Ovary (tissue), 7 donors: ENCODE measurements at regions not wholly inside any gene's neighbourhood (a gene's known extent, or its start where the extent isn't known, plus 50 kb on each side); places are given as distances from the start of the nearest gene placed in this dataset.

Source experiments
- DNase-seq, 5 donors: peaks; one replicate each; pipeline ENCODE4 v3.0.0-alpha.2; 2019 to 2020
- H3K27ac ChIP-seq, 2 donors: fragments of 200-600 bp; one replicate each; pipeline versions ENCODE4 v1.5.1 to v1.8.0; 2019 to 2022
- H3K27me3 ChIP-seq: fragments of 200-600 bp; one replicate; pipeline ENCODE4 v1.8.0; 2022
- H3K36me3 ChIP-seq: fragments of 200-600 bp; sonication (generic); one replicate; pipeline ENCODE4 v1.5.1; 2019
- H3K4me1 ChIP-seq: one replicate; pipeline ENCODE4 v1.8.1; 2013; ENCODE audit warnings: mild to moderate bottlenecking, moderate library complexity; ENCODE audit not compliant: insufficient read depth
- H3K4me3 ChIP-seq: fragments of 200-600 bp; sonication (generic); one replicate; pipeline ENCODE4 v1.5.1; 2017
- H3K9me3 ChIP-seq, 2 donors: fragments of 200-600 bp in 1 of 2; sonication (generic) in 1 of 2; one replicate each; pipeline versions ENCODE4 v1.5.1 to v1.8.1; 2013 to 2019; ENCODE audit warnings: mild to moderate bottlenecking in 1 of 2, moderate library complexity in 1 of 2
- CTCF ChIP-seq, 3 donors: fragments of 450-650 bp in 2 of 3; fragments of 200-600 bp in 1 of 3; IDR thresholded peaks; one replicate each; pipeline versions ENCODE4 v1.5.1 to v1.8.0; 2016 to 2022; ENCODE audit warnings: antibody characterized with exemption in 3 of 3, mild to moderate bottlenecking in 1 of 3
- EP300 ChIP-seq: sonication (generic); formaldehyde crosslinking; IDR thresholded peaks from one replicate; pipeline ENCODE4 v1.6.1; 2017; ENCODE audit warnings: antibody characterized with exemption
- POLR2A ChIP-seq: fragments of 450-650 bp; IDR thresholded peaks from one replicate; pipeline ENCODE4 v1.6.1; 2017; ENCODE audit warnings: antibody characterized with exemption, mild to moderate bottlenecking, moderate library complexity
- WGBS, 3 donors: extraction: QIAGEN DNeasy Blood & Tissue Kit in 1 of 3; methylation state at CpG; one replicate each; pipeline versions ENCODE4 v1.1.5 to v1.1.7; 2013 to 2017; 5-methylcytosine and 5-hydroxymethylcytosine counted together
- intact Hi-C, 4 donors: fragments of 100-400 bp; cut with DNase I; formaldehyde crosslinking; loops; one replicate each; pipeline versions ENCODE4 v1.11.0 to v1.15.1; 2022 to 2023
- donor health status: DM: no; HTN: no; CAD: no; lungs with moderate emphysema.
- donor health status: DM: no; HTN: no; CAD: no.
- donor health status: Bipolar disorder and iron deficiency.
- donor health status: DM: no; HTN: no; CAD: no.
- donor health status: DM: yes; HTN: yes; CAD: no.

GRCh38 chr3:102255736-102256135, 179.1 kb upstream of the ZPLD1 start:
- Histone ChIP-seq H3K27me3 (no peaks in the 10 kb centered on the region), H3K9me3 (no peaks in the 10 kb centered on the region)
- WGBS, 3 donors = 94 to 100% (median 97%) methylated on average over 1 of the region's 1 CpG

GRCh38 chr3:102258666-102259227, 176.1 kb upstream of the ZPLD1 start:
- 54 to 64% (median 59%) methylated on average over 3 of the region's 3 CpGs for WGBS, 3 donors
- intact Hi-C loops = no loop called here

More at GRCh38 chr3:102255736-102256135, 179.1 kb upstream of the ZPLD1 start:
- no peak for TF ChIP-seq CTCF (IDR thresholded peaks at IDR 0.05)
- TF ChIP-seq EP300 = no peak
- no peak for TF ChIP-seq POLR2A
- Histone ChIP-seq H3K4me3 (no peak overlapping the region), H3K4me1 (no peaks in the 10 kb centered on the region), H3K36me3 (no peaks in the 10 kb centered on the region), H3K27ac (no peak overlapping the region)
- intact Hi-C loops = loop anchor here in 1 of 4 donors (1.0 kb wide), 1 partner anchor 7 kb away; no protein-coding TSS in a partner anchor
- no peak for DNase-seq

GRCh38 chr3:102259663-102260062, 175.2 kb upstream of the ZPLD1 start:
- no peak for DNase-seq
- intact Hi-C loops = no loop called here
- TF ChIP-seq CTCF (IDR thresholded peaks at IDR 0.05) (no peak), POLR2A (no peak), EP300 (no peak)
- Histone ChIP-seq H3K27ac (no peak overlapping the region), H3K4me1 (no peaks in the 10 kb centered on the region), H3K4me3 (no peak overlapping the region), H3K27me3 (no peaks in the 10 kb centered on the region), H3K9me3 (no peaks in the 10 kb centered on the region), H3K36me3 (no peaks in the 10 kb centered on the region)
- 38 to 67% (median 61%) methylated on average over 2 of the region's 2 CpGs for WGBS, 3 donors

More at GRCh38 chr3:102258666-102259227, 176.1 kb upstream of the ZPLD1 start:
- no peak for DNase-seq
- no peaks in the 10 kb centered on the region for H3K27me3 ChIP-seq
- no peaks in the 10 kb centered on the region for H3K4me1 ChIP-seq
- TF ChIP-seq EP300 (no peak), CTCF (IDR thresholded peaks at IDR 0.05) (no peak), POLR2A (no peak)
- no peak overlapping the region for H3K27ac ChIP-seq
- no peak overlapping the region for H3K4me3 ChIP-seq
- H3K36me3 ChIP-seq = no peaks in the 10 kb centered on the region
- no peaks in the 10 kb centered on the region for H3K9me3 ChIP-seq

GRCh38 chr3:102265720-102266119, 169.1 kb upstream of the ZPLD1 start:
- Histone ChIP-seq H3K4me3 (no peak overlapping the region), H3K27ac (no peak overlapping the region), H3K4me1 (no peaks in the 10 kb centered on the region), H3K36me3 (no peaks in the 10 kb centered on the region), H3K27me3 (no peaks in the 10 kb centered on the region), H3K9me3 (no peaks in the 10 kb centered on the region)
- DNase-seq = no peak
- 31 to 58% (median 46%) methylated on average over 3 of the region's 3 CpGs for WGBS, 3 donors
- TF ChIP-seq EP300 (no peak), POLR2A (no peak), CTCF (IDR thresholded peaks at IDR 0.05) (no peak)
- intact Hi-C loops = no loop called here
